ENCODE measurements at regions not wholly inside any gene's neighbourhood (a gene's known extent, or its start where the extent isn't known, plus 50 kb on each side); places are given as distances from the start of the nearest gene placed in this dataset.

DNA sequence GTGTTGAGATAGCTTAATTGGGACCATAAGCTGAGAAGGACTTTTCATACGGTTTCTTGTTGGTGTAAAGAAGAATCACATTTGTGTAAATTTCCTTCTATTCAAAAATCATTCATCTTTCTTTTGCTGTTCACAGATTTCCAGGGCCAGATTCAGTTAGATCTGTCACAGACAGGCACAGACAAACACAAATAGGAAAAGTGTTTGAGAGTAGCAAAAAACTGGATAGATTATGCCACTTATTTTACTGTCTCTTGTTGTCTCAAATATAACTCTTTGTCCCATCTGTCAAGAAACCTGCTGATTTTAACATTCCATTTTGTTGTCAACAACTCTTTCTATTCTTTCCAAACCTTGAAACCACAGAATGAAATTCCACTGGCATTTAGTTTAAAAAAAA lies 142.8 kb downstream of the ID4 start:
- no peaks in the 10 kb centered on the region for H3K27me3 ChIP-seq (ENCODE audit: control insufficient read depth, insufficient read depth, low read length)
- TF ChIP-seq, protein P1, sequence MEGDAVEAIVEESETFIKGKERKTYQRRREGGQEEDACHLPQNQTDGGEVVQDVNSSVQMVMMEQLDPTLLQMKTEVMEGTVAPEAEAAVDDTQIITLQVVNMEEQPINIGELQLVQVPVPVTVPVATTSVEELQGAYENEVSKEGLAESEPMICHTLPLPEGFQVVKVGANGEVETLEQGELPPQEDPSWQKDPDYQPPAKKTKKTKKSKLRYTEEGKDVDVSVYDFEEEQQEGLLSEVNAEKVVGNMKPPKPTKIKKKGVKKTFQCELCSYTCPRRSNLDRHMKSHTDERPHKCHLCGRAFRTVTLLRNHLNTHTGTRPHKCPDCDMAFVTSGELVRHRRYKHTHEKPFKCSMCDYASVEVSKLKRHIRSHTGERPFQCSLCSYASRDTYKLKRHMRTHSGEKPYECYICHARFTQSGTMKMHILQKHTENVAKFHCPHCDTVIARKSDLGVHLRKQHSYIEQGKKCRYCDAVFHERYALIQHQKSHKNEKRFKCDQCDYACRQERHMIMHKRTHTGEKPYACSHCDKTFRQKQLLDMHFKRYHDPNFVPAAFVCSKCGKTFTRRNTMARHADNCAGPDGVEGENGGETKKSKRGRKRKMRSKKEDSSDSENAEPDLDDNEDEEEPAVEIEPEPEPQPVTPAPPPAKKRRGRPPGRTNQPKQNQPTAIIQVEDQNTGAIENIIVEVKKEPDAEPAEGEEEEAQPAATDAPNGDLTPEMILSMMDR (IDR thresholded peaks at IDR 0.05; ENCODE audit: insufficient read depth, low read length, severe bottlenecking), result no peak
- DNase-seq (ENCODE audit: low read depth), result no peak
- no peak overlapping the region for H3K4me3 ChIP-seq (ENCODE audit: low read depth, low read length)
- FAIRE-seq, result no peak
- H3K36me3 ChIP-seq (ENCODE audit: control insufficient read depth, insufficient read depth, low read length), result no peaks in the 10 kb centered on the region

DNA sequence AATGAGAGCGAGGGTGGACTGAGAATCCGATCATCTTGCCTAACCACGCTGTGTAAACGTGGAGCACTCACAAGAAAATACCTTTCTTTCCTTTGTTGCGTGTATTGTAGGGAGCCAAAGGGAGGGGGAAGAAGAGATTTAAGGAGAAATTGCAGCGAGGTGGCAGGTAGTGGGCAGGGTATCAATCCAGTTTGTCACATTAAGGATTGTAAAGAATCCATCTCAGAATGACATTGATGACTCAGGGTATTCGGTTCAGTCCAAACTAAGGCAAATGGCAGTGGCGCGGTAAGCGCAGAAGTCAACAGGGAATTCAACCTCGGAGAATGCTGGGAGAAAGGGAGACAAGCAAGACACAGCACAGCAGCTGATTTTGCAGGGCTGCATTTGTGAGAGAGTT lies 146.2 kb downstream of the ID4 start:
- DNase-seq (ENCODE audit: low read depth) (no peak), FAIRE-seq (no peak)
- no peaks in the 10 kb centered on the region for H3K27me3 ChIP-seq (ENCODE audit: control insufficient read depth, insufficient read depth, low read length)
- H3K36me3 ChIP-seq (ENCODE audit: control insufficient read depth, insufficient read depth, low read length), result no peaks in the 10 kb centered on the region
- TF ChIP-seq, protein P1 (IDR thresholded peaks at IDR 0.05; ENCODE audit: insufficient read depth, low read length, severe bottlenecking), result no peak
- H3K4me3 ChIP-seq (ENCODE audit: low read depth, low read length), result no peak overlapping the region

DNA sequence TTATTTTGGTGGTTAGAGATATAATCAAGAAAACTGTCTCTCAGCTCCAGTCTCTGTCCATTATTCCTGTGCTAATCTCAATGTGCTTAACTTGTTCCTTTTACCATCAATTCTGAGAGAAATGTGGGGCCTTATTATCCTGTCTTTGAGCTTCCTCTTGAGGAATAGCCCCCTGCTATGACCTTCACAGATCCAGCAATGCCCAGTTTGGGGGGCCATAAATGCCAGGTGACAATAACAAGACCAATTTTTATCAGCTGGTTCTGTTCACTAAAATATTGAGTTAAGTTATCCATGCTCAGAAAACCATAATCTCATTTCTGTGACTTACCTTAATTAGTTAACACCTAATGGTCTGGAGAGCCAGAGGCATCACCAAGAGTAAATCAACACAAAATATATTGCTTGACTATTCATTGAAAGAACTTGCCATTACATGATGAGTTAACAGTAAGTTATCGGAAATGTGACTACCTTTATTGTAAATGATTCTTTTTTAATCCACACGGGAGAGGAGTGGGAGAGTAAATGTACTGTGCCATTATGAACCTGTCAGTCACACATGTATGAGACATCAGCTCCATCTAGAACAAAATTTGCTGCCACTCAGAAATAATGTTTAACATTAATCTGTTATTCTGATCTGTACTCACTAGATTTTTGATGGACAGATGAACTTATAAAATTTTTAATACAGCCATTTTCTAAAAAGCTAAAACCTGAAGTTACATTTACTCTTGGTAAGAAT lies 149.7 kb downstream of the ID4 start:
- no peak overlapping the region for H3K4me3 ChIP-seq (ENCODE audit: low read depth, low read length)
- DNase-seq (ENCODE audit: low read depth) (no peak), FAIRE-seq (no peak)
- TF ChIP-seq, protein P1 (IDR thresholded peaks at IDR 0.05; ENCODE audit: insufficient read depth, low read length, severe bottlenecking), result no peak
- no peaks in the 10 kb centered on the region for H3K27me3 ChIP-seq (ENCODE audit: control insufficient read depth, insufficient read depth, low read length)
- H3K36me3 ChIP-seq (ENCODE audit: control insufficient read depth, insufficient read depth, low read length), result no peaks in the 10 kb centered on the region

DNA sequence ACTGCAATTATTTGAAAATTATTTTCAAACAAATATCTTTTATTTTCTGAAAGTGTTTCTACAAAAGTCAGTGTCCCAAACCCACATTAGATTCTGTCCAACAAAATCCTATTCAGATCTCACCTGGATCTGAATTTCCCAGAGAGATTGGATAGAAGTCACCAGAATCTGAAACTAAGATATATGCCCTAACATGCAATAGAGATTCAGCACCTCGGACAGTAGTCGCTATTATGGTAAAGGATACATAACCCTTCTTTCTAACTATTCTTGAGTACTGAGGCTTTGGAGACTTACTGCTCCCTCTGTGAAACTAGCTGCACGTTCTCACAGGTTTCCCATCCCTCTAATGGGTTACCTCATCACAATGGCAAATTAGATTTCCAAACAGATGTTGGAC lies 151.4 kb downstream of the ID4 start:
- no peak for FAIRE-seq
- no peaks in the 10 kb centered on the region for H3K36me3 ChIP-seq (ENCODE audit: control insufficient read depth, insufficient read depth, low read length)
- peak; percentile 26 for DNase-seq (ENCODE audit: low read depth)
- no peaks in the 10 kb centered on the region for H3K27me3 ChIP-seq (ENCODE audit: control insufficient read depth, insufficient read depth, low read length)
- TF ChIP-seq, protein P1 (IDR thresholded peaks at IDR 0.05; ENCODE audit: insufficient read depth, low read length, severe bottlenecking), result no peak
- no peak overlapping the region for H3K4me3 ChIP-seq (ENCODE audit: low read depth, low read length)

DNA sequence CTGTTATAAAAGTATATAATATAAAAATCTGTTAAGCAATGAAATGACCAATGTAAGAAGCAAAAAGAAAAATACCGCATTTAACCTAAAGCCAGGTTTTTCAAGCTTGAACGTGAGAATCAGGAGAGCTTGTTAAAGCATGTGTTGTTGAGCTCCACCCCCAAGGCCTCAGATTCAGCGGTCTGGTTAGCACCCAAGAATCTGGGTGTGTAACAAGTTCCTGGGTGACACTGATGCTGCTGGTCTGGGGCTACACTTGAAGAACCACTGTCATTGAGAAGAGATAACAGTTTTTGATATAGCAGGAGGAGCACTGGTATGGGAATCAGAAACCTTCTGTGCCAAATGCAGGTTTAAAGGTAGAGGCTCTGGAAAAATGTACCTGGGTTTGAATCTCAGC lies 154.0 kb downstream of the ID4 start:
- Histone ChIP-seq H3K4me3 (ENCODE audit: low read depth, low read length) (no peak overlapping the region), H3K36me3 (ENCODE audit: control insufficient read depth, insufficient read depth, low read length) (no peaks in the 10 kb centered on the region), H3K27me3 (ENCODE audit: control insufficient read depth, insufficient read depth, low read length) (no peaks in the 10 kb centered on the region)
- FAIRE-seq (no peak), DNase-seq (ENCODE audit: low read depth) (peak; percentile 4)
- TF ChIP-seq, protein P1 (IDR thresholded peaks at IDR 0.05; ENCODE audit: insufficient read depth, low read length, severe bottlenecking), result no peak

DNA sequence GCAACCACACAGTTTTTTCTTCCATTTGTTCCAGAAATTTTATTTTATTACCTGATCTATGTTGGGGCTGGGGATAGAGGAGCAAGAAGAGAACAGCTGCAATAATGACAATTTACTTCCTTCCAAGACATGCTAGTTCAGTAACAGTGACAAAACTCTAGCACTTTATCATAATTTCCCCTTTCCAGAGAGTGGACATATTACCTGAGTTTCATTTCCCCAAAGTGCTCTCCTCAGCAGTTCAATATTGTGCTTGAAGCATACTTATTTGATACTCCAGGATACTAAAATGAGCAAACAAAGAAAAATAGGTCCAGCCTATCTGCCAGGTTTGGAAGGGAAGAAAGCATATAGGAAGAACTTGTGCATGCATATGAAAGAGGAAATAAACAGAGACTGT lies 157.7 kb downstream of the ID4 start:
- Histone ChIP-seq H3K4me3 (ENCODE audit: low read depth, low read length) (no peak overlapping the region), H3K27me3 (ENCODE audit: control insufficient read depth, insufficient read depth, low read length) (no peaks in the 10 kb centered on the region), H3K36me3 (ENCODE audit: control insufficient read depth, insufficient read depth, low read length) (no peaks in the 10 kb centered on the region)
- TF ChIP-seq, protein P1 (IDR thresholded peaks at IDR 0.05; ENCODE audit: insufficient read depth, low read length, severe bottlenecking), result no peak
- no peak for DNase-seq (ENCODE audit: low read depth)
- FAIRE-seq, result no peak

Data from bronchial epithelial cell (primary cell).